M059J (cell line): ENCODE measurements at regions not wholly inside any gene's neighbourhood (a gene's known extent, or its start where the extent isn't known, plus 50 kb on each side); places are given as distances from the start of the nearest gene placed in this dataset.

Source experiments
- DNase-seq: peaks from one replicate; pipeline ENCODE4 v3.0.0-alpha.2; 2012; ENCODE audit warnings: low read depth

GRCh38 chr10:131848741-131849590, 51.8 kb upstream of the PPP2R2D start:
- no peak for DNase-seq

GRCh38 chr10:131849591-131850382, 51.0 kb upstream of the PPP2R2D start:
- DNase-seq, result no peak

- no peak for DNase-seq
Measured at GRCh38 chr10:131850383-131850870, 50.4 kb upstream of the PPP2R2D start.
